Lung (tissue), 11 donors: ENCODE measurements at regions not wholly inside any gene's neighbourhood (a gene's known extent, or its start where the extent isn't known, plus 50 kb on each side); places are given as distances from the start of the nearest gene placed in this dataset.

Experiments
- ATAC-seq: fragments of 200-7000 bp; cut with Tn5 transposase; one replicate; pipeline ENCODE4 v1.9.1; 2020; ENCODE audit warnings: moderate number of reproducible peaks; ENCODE audit not compliant: insufficient read depth, low FRiP score
- DNase-seq, 3 donors: peaks; one replicate each; pipeline ENCODE4 v3.0.0-alpha.2; 2013 to 2017
- H3K27ac ChIP-seq, 2 donors: one replicate each; pipeline ENCODE4 v1.5.1; 2013; ENCODE audit warnings: mild to moderate bottlenecking in 2 of 2, moderate library complexity in 2 of 2, control low read depth in 1 of 2, inconsistent platforms in 1 of 2, low read depth in 1 of 2, low read length in 1 of 2
- H3K27me3 ChIP-seq, 3 donors: one replicate each; pipeline ENCODE4 v1.5.1; 2013; ENCODE audit warnings: low read length in 2 of 3; ENCODE audit not compliant: control insufficient read depth in 3 of 3, insufficient read depth in 3 of 3
- H3K36me3 ChIP-seq, 4 donors: one replicate each; pipeline ENCODE4 v1.5.1; 2013; ENCODE audit warnings: low read length in 4 of 4, mild to moderate bottlenecking in 1 of 4, moderate library complexity in 1 of 4; ENCODE audit not compliant: control insufficient read depth in 4 of 4, insufficient read depth in 4 of 4
- H3K4me1 ChIP-seq, 5 donors: one replicate each; pipeline ENCODE4 v1.5.1; 2013; ENCODE audit warnings: low read length in 5 of 5, mild to moderate bottlenecking in 2 of 5, moderate library complexity in 1 of 5; ENCODE audit not compliant: control insufficient read depth in 5 of 5, insufficient read depth in 5 of 5
- H3K4me3 ChIP-seq: one replicate; pipeline ENCODE4 v1.5.1; 2013; ENCODE audit warnings: mild to moderate bottlenecking, control low read depth, moderate library complexity
- H3K9ac ChIP-seq, 2 donors: one replicate each; pipeline ENCODE4 v1.5.1; 2013; ENCODE audit warnings: low read length in 2 of 2, control low read depth in 1 of 2; ENCODE audit not compliant: insufficient read depth in 1 of 2
- H3K9me3 ChIP-seq, 4 donors: one replicate each; pipeline ENCODE4 v1.5.1; 2013; ENCODE audit warnings: low read length in 3 of 4, mild to moderate bottlenecking in 1 of 4, moderate library complexity in 1 of 4; ENCODE audit not compliant: control insufficient read depth in 4 of 4, insufficient read depth in 3 of 4
- WGBS, 2 donors: extraction: QIAGEN DNeasy Blood & Tissue Kit; methylation state at CpG; one replicate each; pipeline ENCODE4 v1.1.7; 2013; 5-methylcytosine and 5-hydroxymethylcytosine counted together
- TF ChIP-seq, protein P1 (sequence below): IDR thresholded peaks from 2 replicates; pipeline ENCODE4 v1.5.1; 2012; ENCODE audit warnings: mild to moderate bottlenecking; ENCODE audit errors: control extremely low read depth, extremely low read depth
- donor health status: control.
- donor health status: control.
- donor health status: Bipolar disorder and iron deficiency.
- donor health status: healthy.
- donor health status: DM: yes; HTN: yes; CAD: no.

DNA sequence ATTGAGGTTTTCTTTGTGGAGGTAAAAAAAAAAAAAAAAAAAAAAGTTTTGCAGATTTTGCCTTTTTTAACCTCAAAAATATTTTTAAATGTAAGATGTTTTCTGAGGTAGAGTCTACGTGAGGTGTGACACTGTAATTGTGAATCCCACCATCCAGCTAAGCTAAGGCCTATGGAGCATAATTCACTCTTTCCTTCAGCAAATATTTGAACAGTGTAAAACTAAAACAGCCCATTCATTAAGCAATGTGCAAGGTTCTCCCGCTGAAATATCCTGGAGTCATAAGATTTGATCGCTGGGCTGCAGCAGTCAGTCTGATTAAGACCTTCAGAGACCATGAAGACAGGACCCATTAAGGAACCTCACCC lies 105.1 kb downstream of the HNRNPLL start:
- Histone ChIP-seq H3K36me3 (no peaks in the 10 kb centered on the region), H3K27me3 (no peaks in the 10 kb centered on the region), H3K9ac (no peak overlapping the region), H3K4me1 (peaks cover 0 to 3% (median 0%) of the 10 kb centered on the region in 5 donors), H3K4me3 (no peak overlapping the region), H3K27ac (no peak overlapping the region), H3K9me3 (peaks cover 0 to 3% (median 0%) of the 10 kb centered on the region in 4 donors)
- WGBS, 2 donors, result 82 to 91% methylated on average over 3 of the region's 3 CpGs
- TF ChIP-seq, protein P1, sequence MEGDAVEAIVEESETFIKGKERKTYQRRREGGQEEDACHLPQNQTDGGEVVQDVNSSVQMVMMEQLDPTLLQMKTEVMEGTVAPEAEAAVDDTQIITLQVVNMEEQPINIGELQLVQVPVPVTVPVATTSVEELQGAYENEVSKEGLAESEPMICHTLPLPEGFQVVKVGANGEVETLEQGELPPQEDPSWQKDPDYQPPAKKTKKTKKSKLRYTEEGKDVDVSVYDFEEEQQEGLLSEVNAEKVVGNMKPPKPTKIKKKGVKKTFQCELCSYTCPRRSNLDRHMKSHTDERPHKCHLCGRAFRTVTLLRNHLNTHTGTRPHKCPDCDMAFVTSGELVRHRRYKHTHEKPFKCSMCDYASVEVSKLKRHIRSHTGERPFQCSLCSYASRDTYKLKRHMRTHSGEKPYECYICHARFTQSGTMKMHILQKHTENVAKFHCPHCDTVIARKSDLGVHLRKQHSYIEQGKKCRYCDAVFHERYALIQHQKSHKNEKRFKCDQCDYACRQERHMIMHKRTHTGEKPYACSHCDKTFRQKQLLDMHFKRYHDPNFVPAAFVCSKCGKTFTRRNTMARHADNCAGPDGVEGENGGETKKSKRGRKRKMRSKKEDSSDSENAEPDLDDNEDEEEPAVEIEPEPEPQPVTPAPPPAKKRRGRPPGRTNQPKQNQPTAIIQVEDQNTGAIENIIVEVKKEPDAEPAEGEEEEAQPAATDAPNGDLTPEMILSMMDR, result no peak
- DNase-seq (no peak), ATAC-seq (no peak)

DNA sequence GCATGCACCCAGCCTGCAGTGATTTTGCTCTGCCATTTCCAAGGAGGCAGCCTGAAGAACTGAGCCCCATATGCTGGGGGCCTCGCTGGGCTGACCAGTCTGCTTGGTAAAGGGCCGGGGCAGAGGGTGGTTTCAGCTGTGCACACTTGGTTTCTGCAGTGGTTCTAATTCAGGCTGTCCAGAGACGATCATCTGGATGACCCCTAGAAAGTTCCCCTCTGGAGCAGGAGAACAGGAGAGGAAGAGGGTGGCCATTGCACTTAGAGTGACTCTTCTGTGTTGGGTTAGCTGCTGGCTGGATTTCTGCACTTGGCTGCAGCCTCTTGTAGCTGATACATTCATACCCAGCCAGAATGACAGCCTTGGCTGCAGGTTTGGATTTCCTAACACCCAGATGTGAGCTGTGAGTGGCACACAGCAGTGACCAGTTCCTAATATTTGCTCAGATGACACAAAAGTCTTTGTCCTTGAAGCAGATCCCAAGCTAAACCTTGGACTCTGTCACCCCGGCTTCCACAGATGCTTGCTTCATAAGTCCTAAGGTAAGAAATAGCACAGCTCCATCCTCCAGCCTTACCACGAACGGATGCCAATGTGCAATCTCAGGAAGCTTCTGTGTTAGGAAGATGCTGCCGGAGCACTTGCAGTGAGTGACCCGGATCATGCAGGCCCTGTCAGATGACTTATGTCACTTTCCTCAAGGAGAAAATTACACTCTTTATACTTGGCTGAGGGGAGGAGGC lies 105.6 kb downstream of the HNRNPLL start:
- Histone ChIP-seq H3K36me3 (no peaks in the 10 kb centered on the region), H3K9me3 (peaks cover 0 to 3% (median 0%) of the 10 kb centered on the region in 4 donors), H3K9ac (no peak overlapping the region), H3K4me1 (peaks cover 0 to 3% (median 0%) of the 10 kb centered on the region in 5 donors), H3K27ac (no peak overlapping the region), H3K27me3 (no peaks in the 10 kb centered on the region), H3K4me3 (no peak overlapping the region)
- no peak for DNase-seq
- no peak for ATAC-seq
- TF ChIP-seq, protein P1, result no peak
- 84 to 87% methylated on average over 8 of the region's 8 CpGs for WGBS, 2 donors

DNA sequence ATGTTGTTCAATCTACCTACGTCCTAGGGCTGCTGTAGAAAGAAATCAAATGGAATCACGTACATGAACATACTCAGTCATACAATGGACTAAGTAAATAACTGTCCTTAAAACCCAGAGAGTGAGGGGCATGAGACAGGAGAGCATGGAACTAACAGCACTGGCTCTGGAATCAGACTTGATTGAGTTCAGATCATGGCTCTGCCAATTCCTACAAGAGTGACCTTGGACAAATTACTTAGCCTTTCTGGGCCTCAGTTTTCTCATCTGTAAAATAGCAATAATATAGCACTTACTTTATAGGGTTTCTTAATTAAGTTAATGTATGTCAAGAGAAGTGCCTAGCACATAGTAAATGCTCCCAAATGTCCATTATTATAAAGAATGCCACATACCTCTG lies 106.8 kb downstream of the HNRNPLL start:
- 95% methylated on average over 2 of the region's 2 CpGs for WGBS, 2 donors
- H3K4me1 ChIP-seq, result peaks cover 0 to 3% (median 0%) of the 10 kb centered on the region in 5 donors
- DNase-seq, result no peak
- no peak overlapping the region for H3K4me3 ChIP-seq
- no peak for ATAC-seq
- H3K9me3 ChIP-seq, result no peaks in the 10 kb centered on the region
- H3K27me3 ChIP-seq, result no peaks in the 10 kb centered on the region
- H3K9ac ChIP-seq, result no peak overlapping the region
- TF ChIP-seq, protein P1, result no peak
- H3K36me3 ChIP-seq, result no peaks in the 10 kb centered on the region
- no peak overlapping the region for H3K27ac ChIP-seq

DNA sequence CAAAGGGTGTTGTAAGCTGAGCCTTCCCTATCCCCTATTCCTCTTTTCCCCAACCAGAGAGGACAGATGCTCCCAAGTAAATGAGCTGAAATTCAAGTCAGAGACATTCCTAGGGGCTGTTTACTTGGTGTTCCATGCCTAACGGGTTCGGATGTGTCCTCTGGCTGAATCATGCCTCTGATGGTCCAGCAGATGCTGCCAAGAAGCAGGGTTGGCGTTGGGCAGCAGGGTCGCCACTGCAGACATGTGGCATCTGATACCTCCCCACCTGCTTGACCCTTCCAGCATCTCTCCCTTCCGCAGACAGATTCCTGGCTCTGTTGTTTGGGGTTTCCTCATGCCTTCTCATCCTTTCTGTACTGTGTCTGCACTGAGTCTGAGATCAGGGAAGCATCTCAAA lies 108.3 kb downstream of the HNRNPLL start:
- Histone ChIP-seq H3K9me3 (no peaks in the 10 kb centered on the region), H3K4me1 (no peaks in the 10 kb centered on the region), H3K36me3 (no peaks in the 10 kb centered on the region), H3K27me3 (no peaks in the 10 kb centered on the region), H3K9ac (no peak overlapping the region), H3K4me3 (no peak overlapping the region), H3K27ac (no peak overlapping the region)
- WGBS, 2 donors, result 75 to 86% methylated on average over 5 of the region's 5 CpGs
- DNase-seq (no peak), ATAC-seq (no peak)
- TF ChIP-seq, protein P1, result no peak
